ENCODE measurements at regions not wholly inside any gene's neighbourhood (a gene's known extent, or its start where the extent isn't known, plus 50 kb on each side); places are given as distances from the start of the nearest gene placed in this dataset.

DNA sequence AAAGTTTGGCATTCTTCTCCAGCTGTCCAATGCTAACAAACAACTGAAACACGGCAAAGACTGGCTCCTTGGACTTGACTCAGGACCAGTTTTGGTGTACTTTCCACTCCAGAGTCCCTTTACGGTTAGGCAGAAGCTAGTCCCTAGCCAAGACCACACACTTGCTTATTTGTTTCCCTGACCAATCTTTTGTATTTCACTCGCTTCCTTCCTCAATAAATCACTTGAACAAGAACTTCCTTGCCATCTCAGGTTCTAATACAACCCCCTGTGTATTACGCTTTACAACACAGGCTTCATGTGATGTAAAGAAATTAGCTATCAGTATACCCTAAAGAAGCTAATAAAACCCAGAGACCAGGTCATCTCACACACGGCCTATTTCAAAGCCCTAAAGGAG lies 947.5 kb upstream of the CTNND2 start (continued):
- TF ChIP-seq, protein P1, sequence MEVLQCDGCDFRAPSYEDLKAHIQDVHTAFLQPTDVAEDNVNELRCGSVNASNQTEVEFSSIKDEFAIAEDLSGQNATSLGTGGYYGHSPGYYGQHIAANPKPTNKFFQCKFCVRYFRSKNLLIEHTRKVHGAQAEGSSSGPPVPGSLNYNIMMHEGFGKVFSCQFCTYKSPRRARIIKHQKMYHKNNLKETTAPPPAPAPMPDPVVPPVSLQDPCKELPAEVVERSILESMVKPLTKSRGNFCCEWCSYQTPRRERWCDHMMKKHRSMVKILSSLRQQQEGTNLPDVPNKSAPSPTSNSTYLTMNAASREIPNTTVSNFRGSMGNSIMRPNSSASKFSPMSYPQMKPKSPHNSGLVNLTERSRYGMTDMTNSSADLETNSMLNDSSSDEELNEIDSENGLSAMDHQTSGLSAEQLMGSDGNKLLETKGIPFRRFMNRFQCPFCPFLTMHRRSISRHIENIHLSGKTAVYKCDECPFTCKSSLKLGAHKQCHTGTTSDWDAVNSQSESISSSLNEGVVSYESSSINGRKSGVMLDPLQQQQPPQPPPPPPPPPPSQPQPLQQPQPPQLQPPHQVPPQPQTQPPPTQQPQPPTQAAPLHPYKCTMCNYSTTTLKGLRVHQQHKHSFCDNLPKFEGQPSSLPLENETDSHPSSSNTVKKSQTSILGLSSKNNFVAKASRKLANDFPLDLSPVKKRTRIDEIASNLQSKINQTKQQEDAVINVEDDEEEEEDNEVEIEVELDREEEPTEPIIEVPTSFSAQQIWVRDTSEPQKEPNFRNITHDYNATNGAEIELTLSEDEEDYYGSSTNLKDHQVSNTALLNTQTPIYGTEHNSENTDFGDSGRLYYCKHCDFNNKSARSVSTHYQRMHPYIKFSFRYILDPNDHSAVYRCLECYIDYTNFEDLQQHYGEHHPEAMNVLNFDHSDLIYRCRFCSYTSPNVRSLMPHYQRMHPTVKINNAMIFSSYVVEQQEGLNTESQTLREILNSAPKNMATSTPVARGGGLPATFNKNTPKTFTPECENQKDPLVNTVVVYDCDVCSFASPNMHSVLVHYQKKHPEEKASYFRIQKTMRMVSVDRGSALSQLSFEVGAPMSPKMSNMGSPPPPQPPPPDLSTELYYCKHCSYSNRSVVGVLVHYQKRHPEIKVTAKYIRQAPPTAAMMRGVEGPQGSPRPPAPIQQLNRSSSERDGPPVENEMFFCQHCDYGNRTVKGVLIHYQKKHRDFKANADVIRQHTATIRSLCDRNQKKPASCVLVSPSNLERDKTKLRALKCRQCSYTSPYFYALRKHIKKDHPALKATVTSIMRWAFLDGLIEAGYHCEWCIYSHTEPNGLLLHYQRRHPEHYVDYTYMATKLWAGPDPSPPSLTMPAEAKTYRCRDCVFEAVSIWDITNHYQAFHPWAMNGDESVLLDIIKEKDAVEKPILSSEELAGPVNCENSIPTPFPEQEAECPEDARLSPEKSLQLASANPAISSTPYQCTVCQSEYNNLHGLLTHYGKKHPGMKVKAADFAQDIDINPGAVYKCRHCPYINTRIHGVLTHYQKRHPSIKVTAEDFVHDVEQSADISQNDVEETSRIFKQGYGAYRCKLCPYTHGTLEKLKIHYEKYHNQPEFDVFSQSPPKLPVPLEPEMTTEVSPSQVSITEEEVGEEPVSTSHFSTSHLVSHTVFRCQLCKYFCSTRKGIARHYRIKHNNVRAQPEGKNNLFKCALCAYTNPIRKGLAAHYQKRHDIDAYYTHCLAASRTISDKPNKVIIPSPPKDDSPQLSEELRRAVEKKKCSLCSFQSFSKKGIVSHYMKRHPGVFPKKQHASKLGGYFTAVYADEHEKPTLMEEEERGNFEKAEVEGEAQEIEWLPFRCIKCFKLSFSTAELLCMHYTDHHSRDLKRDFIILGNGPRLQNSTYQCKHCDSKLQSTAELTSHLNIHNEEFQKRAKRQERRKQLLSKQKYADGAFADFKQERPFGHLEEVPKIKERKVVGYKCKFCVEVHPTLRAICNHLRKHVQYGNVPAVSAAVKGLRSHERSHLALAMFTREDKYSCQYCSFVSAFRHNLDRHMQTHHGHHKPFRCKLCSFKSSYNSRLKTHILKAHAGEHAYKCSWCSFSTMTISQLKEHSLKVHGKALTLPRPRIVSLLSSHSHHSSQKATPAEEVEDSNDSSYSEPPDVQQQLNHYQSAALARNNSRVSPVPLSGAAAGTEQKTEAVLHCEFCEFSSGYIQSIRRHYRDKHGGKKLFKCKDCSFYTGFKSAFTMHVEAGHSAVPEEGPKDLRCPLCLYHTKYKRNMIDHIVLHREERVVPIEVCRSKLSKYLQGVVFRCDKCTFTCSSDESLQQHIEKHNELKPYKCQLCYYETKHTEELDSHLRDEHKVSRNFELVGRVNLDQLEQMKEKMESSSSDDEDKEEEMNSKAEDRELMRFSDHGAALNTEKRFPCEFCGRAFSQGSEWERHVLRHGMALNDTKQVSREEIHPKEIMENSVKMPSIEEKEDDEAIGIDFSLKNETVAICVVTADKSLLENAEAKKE (CRISPR knock-in tag; IDR thresholded peaks at IDR 0.05), result no peak
- TF ChIP-seq NANOG (IDR thresholded peaks at IDR 0.05; ENCODE audit: borderline replicate concordance) (no peak), EZH2 (IDR thresholded peaks at IDR 0.05; ENCODE audit: low read depth, unreplicated experiment) (no peak), POLR2AphosphoS5 (IDR thresholded peaks at IDR 0.05; ENCODE audit: low read depth) (no peak), JUNB (IDR thresholded peaks at IDR 0.05; ENCODE audit: unreplicated experiment) (no peak), CREB1 (CRISPR knock-in tag; IDR thresholded peaks at IDR 0.05; ENCODE audit: low read depth) (no peak), STAT1 (IDR thresholded peaks at IDR 0.05; ENCODE audit: unreplicated experiment) (no peak)
- TF ChIP-seq, protein P2, sequence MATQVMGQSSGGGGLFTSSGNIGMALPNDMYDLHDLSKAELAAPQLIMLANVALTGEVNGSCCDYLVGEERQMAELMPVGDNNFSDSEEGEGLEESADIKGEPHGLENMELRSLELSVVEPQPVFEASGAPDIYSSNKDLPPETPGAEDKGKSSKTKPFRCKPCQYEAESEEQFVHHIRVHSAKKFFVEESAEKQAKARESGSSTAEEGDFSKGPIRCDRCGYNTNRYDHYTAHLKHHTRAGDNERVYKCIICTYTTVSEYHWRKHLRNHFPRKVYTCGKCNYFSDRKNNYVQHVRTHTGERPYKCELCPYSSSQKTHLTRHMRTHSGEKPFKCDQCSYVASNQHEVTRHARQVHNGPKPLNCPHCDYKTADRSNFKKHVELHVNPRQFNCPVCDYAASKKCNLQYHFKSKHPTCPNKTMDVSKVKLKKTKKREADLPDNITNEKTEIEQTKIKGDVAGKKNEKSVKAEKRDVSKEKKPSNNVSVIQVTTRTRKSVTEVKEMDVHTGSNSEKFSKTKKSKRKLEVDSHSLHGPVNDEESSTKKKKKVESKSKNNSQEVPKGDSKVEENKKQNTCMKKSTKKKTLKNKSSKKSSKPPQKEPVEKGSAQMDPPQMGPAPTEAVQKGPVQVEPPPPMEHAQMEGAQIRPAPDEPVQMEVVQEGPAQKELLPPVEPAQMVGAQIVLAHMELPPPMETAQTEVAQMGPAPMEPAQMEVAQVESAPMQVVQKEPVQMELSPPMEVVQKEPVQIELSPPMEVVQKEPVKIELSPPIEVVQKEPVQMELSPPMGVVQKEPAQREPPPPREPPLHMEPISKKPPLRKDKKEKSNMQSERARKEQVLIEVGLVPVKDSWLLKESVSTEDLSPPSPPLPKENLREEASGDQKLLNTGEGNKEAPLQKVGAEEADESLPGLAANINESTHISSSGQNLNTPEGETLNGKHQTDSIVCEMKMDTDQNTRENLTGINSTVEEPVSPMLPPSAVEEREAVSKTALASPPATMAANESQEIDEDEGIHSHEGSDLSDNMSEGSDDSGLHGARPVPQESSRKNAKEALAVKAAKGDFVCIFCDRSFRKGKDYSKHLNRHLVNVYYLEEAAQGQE (IDR thresholded peaks at IDR 0.05; ENCODE audit: unreplicated experiment), result no peak

Data from GM23338 (cell line).